ENCODE measurements at regions not wholly inside any gene's neighbourhood (a gene's known extent, or its start where the extent isn't known, plus 50 kb on each side); places are given as distances from the start of the nearest gene placed in this dataset.

DNA sequence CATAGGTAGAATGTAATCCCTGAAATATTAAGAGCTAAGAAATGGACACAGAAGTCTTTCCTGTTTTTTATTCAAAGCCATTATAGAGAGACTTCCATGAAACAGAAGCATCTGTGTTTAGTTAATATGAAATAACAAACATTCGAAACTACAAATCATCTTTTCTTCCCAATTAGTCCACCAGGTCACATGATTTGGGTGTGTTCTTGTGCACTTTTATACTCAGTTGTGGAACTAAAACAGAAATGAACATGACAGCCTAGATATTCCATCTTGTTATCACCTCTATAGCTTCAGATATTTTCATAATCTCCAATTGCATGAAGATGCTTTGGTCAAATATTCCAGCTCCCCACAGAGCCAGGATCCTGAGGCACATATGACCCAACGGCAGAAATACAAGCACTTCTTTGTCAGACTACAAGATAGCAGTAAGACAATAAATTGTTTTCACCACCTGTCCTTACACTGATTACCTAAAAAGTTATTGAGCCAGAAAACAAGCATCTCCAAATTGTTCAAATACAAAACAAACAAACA lies 116.8 kb upstream of the BEND6 start:
- Histone ChIP-seq H3K27me3 (no peaks in the 10 kb centered on the region), H3K9me3 (no peaks in the 10 kb centered on the region), H3K36me3 (no peaks in the 10 kb centered on the region), H3K27ac (peak overlapping the region; percentile 97 to 99), H3K4me3 (no peak overlapping the region), H3K4me1 (peaks cover 0 to 32% of the 10 kb centered on the region in 2 donors)
- DNase-seq (ENCODE audit: low spot score), result no peak
- TF ChIP-seq, protein P1, sequence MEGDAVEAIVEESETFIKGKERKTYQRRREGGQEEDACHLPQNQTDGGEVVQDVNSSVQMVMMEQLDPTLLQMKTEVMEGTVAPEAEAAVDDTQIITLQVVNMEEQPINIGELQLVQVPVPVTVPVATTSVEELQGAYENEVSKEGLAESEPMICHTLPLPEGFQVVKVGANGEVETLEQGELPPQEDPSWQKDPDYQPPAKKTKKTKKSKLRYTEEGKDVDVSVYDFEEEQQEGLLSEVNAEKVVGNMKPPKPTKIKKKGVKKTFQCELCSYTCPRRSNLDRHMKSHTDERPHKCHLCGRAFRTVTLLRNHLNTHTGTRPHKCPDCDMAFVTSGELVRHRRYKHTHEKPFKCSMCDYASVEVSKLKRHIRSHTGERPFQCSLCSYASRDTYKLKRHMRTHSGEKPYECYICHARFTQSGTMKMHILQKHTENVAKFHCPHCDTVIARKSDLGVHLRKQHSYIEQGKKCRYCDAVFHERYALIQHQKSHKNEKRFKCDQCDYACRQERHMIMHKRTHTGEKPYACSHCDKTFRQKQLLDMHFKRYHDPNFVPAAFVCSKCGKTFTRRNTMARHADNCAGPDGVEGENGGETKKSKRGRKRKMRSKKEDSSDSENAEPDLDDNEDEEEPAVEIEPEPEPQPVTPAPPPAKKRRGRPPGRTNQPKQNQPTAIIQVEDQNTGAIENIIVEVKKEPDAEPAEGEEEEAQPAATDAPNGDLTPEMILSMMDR (IDR thresholded peaks at IDR 0.05), result no peak

DNA sequence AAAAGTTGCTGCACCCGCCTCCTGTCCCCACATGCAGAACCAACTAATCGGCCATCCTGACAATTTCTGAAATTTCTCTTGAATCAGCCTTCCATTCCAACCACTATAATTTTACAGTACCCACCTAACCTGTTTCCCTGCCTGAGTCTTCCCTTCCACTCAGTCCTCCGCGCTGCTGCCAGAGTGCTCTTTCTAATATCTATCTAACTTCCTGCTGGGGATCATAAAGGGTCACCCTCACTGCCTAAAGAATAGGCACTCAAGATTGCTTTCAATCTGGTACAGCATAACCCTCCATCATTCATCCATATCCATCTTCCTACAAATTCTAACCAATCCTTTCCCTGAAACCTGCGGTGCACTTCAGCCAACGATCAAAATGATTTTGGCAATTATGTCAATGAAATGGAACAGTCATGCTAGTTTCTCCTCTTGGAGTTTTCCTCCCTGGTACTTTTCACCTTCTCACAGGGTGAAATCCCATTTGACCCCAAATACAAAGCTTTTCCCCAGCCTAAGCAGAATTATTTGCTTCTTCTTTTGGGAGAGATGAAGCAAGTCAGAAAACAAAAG lies 117.5 kb upstream of the BEND6 start:
- H3K4me3 ChIP-seq, result no peak overlapping the region

DNA sequence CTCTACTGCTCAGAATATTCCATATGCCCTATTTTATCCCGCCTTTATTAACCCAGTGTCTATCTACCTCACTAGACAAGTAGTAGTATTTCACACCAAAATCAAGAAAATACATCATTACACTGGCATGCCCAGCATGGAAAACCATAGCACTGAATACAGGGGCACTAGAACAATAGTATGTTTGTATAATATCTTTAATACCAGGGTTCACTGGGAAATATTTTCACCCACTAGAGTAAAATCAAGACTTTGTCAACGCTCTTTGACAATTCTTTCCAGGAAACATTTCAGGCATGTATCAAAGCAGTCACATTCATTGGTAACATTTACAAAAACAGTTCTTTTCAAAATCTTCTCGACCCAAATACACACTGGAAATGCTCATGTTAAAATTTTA lies 119.3 kb upstream of the BEND6 start:
- TF ChIP-seq, protein P1 (IDR thresholded peaks at IDR 0.05), result no peak
- Histone ChIP-seq H3K4me3 (no peak overlapping the region), H3K9me3 (no peaks in the 10 kb centered on the region), H3K27me3 (no peaks in the 10 kb centered on the region), H3K27ac (peak overlapping the region; percentile 15 to 79), H3K36me3 (no peaks in the 10 kb centered on the region), H3K4me1 (peaks cover 0 to 41% of the 10 kb centered on the region in 2 donors)
- DNase-seq (ENCODE audit: low spot score), result no peak

More for the DNA sequence above, 117.5 kb upstream of the BEND6 start:
- H3K27me3 ChIP-seq, result no peaks in the 10 kb centered on the region
- peak overlapping the region; percentile 97 to 99 for H3K27ac ChIP-seq
- no peaks in the 10 kb centered on the region for H3K36me3 ChIP-seq
- TF ChIP-seq, protein P1 (IDR thresholded peaks at IDR 0.05), result no peak
- H3K4me1 ChIP-seq, result peaks cover 0 to 36% of the 10 kb centered on the region in 2 donors
- no peak for DNase-seq (ENCODE audit: low spot score)
- no peaks in the 10 kb centered on the region for H3K9me3 ChIP-seq

DNA sequence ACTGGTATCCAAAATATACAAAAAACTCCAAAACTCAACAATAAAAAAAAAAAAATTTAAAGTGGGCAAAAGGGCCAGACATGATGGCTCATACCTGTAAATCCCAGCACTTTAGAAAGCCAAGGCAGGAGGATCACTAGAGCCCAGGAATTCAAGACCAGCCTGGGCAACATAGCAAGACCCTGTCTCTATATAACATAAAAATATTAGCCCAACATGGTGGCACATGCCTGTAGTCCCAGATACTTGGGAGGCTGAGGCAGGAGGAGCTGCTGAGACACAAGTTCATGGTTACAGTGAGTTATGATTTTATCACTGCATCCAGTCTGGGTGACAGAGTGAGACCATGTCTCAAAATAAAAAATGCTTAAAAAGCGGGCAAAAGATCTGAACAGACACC lies 121.0 kb upstream of the BEND6 start:
- Histone ChIP-seq H3K27ac (peak overlapping the region; percentile 70 to 79), H3K36me3 (no peaks in the 10 kb centered on the region), H3K4me3 (no peak overlapping the region), H3K27me3 (no peaks in the 10 kb centered on the region), H3K4me1 (peaks cover 0 to 43% of the 10 kb centered on the region in 2 donors), H3K9me3 (no peaks in the 10 kb centered on the region)
- DNase-seq (ENCODE audit: low spot score), result no peak
- TF ChIP-seq, protein P1 (IDR thresholded peaks at IDR 0.05), result no peak

DNA sequence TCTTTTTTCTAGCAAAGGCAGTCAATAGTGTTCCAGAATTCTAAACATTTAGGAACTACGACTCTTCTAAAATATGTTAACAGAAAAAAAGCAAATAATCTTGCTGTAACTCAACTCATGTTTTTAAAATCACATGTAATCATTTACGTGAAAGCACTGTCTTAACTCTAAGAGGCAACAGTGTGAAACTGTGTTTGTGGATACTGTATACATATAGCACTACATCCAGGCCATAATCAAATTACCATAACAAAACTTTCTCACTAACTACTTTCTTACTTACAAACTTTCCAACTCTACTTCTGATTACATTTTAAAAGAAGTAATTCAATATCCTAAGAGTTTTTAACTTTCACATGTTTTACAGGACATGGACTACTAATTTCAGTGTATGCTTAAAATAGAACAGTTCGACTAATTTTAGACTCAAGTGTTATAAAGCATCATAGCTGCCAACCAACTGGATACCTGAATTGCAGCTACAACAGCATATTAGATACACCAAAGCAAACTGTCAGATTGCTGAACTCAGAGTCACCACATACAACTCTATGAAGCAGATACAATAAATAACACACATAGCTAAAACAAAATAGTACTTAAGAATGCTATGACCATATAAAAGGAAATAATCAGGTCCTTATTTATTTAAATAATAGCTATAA lies 121.6 kb upstream of the BEND6 start:
- peaks cover 0 to 49% of the 10 kb centered on the region in 2 donors for H3K4me1 ChIP-seq

More for the DNA sequence above, 121.6 kb upstream of the BEND6 start:
- no peaks in the 10 kb centered on the region for H3K27me3 ChIP-seq
- DNase-seq (ENCODE audit: low spot score), result no peak
- no peak overlapping the region for H3K4me3 ChIP-seq
- H3K36me3 ChIP-seq, result no peaks in the 10 kb centered on the region
- H3K27ac ChIP-seq, result peak overlapping the region; percentile 70 to 79
- no peaks in the 10 kb centered on the region for H3K9me3 ChIP-seq
- TF ChIP-seq, protein P1 (IDR thresholded peaks at IDR 0.05), result no peak

All from right atrium auricular region (tissue), 2 donors.